ACC112 (cell line): ENCODE measurements at regions not wholly inside any gene's neighbourhood (a gene's known extent, or its start where the extent isn't known, plus 50 kb on each side); places are given as distances from the start of the nearest gene placed in this dataset.

Experiments
- H2AFZ ChIP-seq: fragments of 200-600 bp; sonication (generic); one replicate; pipeline ENCODE4 v1.6.0; 2017; ENCODE audit warnings: antibody characterized with exemption, low read length; ENCODE audit not compliant: unreplicated experiment
- H3K27ac ChIP-seq: fragments of 200-600 bp; sonication (generic); 2 replicates; pipeline ENCODE4 v1.5.1; 2014; ENCODE audit warnings: low read depth, mild to moderate bottlenecking, antibody characterized with exemption, low read length, moderate library complexity
- H3K27me3 ChIP-seq: fragments of 200-600 bp; sonication (generic); 2 replicates; pipeline ENCODE4 v1.6.1; 2014; ENCODE audit warnings: mild to moderate bottlenecking, antibody characterized with exemption, low read length, moderate library complexity, mixed read lengths; ENCODE audit not compliant: insufficient read depth
- H3K36me3 ChIP-seq: fragments of 200-600 bp; sonication (generic); 2 replicates; pipeline ENCODE4 v1.6.1; 2016; ENCODE audit warnings: mild to moderate bottlenecking, antibody characterized with exemption, low read length, moderate library complexity, mixed read lengths; ENCODE audit not compliant: insufficient read depth
- H3K4me1 ChIP-seq: fragments of 200-600 bp; sonication (generic); one replicate; pipeline ENCODE4 v1.6.1; 2016; ENCODE audit warnings: low read length, mixed read lengths; ENCODE audit not compliant: insufficient read depth, unreplicated experiment, control insufficient read depth
- H3K4me3 ChIP-seq: fragments of 200-600 bp; sonication (generic); 2 replicates; pipeline ENCODE4 v1.5.1; 2014; ENCODE audit warnings: mild to moderate bottlenecking, low read depth, low read length
- H3K79me2 ChIP-seq: fragments of 200-600 bp; sonication (generic); one replicate; pipeline ENCODE4 v1.6.0; 2016; ENCODE audit warnings: low read length; ENCODE audit not compliant: control insufficient read depth, unreplicated experiment, insufficient read depth

GRCh38 chr4:45199736-45200135 is 473.4 kb upstream of the GNPDA2 start:
- Histone ChIP-seq H3K4me1 (no peaks in the 10 kb centered on the region), H3K4me3 (no peak overlapping the region), H3K27ac (no peak overlapping the region), H3K79me2 (no peaks in the 10 kb centered on the region), H2AFZ (no peak overlapping the region), H3K36me3 (no peaks in the 10 kb centered on the region), H3K27me3 (no peaks in the 10 kb centered on the region)

GRCh38 chr4:45188501-45188900 is 462.1 kb upstream of the GNPDA2 start:
- H3K79me2 ChIP-seq = no peaks in the 10 kb centered on the region
- H3K27me3 ChIP-seq = no peaks in the 10 kb centered on the region
- H3K4me3 ChIP-seq = no peak overlapping the region
- no peaks in the 10 kb centered on the region for H3K36me3 ChIP-seq
- H3K27ac ChIP-seq = no peak overlapping the region
- no peak overlapping the region for H2AFZ ChIP-seq
- H3K4me1 ChIP-seq = no peaks in the 10 kb centered on the region

- Histone ChIP-seq H3K27me3 (no peaks in the 10 kb centered on the region), H2AFZ (no peak overlapping the region), H3K4me3 (no peak overlapping the region), H3K36me3 (no peaks in the 10 kb centered on the region), H3K4me1 (no peaks in the 10 kb centered on the region), H3K27ac (no peak overlapping the region), H3K79me2 (no peaks in the 10 kb centered on the region)
Observed at GRCh38 chr4:45186249-45186648, 459.9 kb upstream of the GNPDA2 start.

- no peak overlapping the region for H2AFZ ChIP-seq
- no peaks in the 10 kb centered on the region for H3K79me2 ChIP-seq
- no peak overlapping the region for H3K27ac ChIP-seq
- H3K4me1 ChIP-seq = no peaks in the 10 kb centered on the region
- no peaks in the 10 kb centered on the region for H3K27me3 ChIP-seq
- no peaks in the 10 kb centered on the region for H3K36me3 ChIP-seq
- H3K4me3 ChIP-seq = no peak overlapping the region
Observed at GRCh38 chr4:45183905-45184304, 457.5 kb upstream of the GNPDA2 start.

- no peak overlapping the region for H2AFZ ChIP-seq
- H3K79me2 ChIP-seq = no peaks in the 10 kb centered on the region
- H3K27ac ChIP-seq = no peak overlapping the region
Observed at GRCh38 chr4:45172636-45173035, 446.3 kb upstream of the GNPDA2 start.

GRCh38 chr4:45160951-45161350 is 434.6 kb upstream of the GNPDA2 start:
- Histone ChIP-seq H3K79me2 (no peaks in the 10 kb centered on the region), H3K27me3 (no peaks in the 10 kb centered on the region), H2AFZ (no peak overlapping the region), H3K4me1 (no peaks in the 10 kb centered on the region), H3K4me3 (no peak overlapping the region), H3K36me3 (no peaks in the 10 kb centered on the region), H3K27ac (no peak overlapping the region)

More at GRCh38 chr4:45172636-45173035, 446.3 kb upstream of the GNPDA2 start:
- H3K4me3 ChIP-seq = no peak overlapping the region
- no peaks in the 10 kb centered on the region for H3K4me1 ChIP-seq
- H3K36me3 ChIP-seq = no peaks in the 10 kb centered on the region
- no peaks in the 10 kb centered on the region for H3K27me3 ChIP-seq

- no peak overlapping the region; the same call in 1 of the 2 replicates for H3K27ac ChIP-seq
- no peaks in the 10 kb centered on the region for H3K79me2 ChIP-seq
- no peaks in the 10 kb centered on the region for H3K27me3 ChIP-seq
- H3K4me3 ChIP-seq = no peak overlapping the region
- no peak overlapping the region for H2AFZ ChIP-seq
- H3K36me3 ChIP-seq = no peaks in the 10 kb centered on the region
- H3K4me1 ChIP-seq = no peaks in the 10 kb centered on the region
Observed at GRCh38 chr4:45155081-45155777, 428.9 kb upstream of the GNPDA2 start.

- Histone ChIP-seq H3K27me3 (no peaks in the 10 kb centered on the region), H2AFZ (no peak overlapping the region), H3K36me3 (no peaks in the 10 kb centered on the region), H3K4me1 (no peaks in the 10 kb centered on the region), H3K79me2 (no peaks in the 10 kb centered on the region), H3K4me3 (no peak overlapping the region), H3K27ac (no peak overlapping the region)
Observed at GRCh38 chr4:45147866-45148265, 421.5 kb upstream of the GNPDA2 start.

- Histone ChIP-seq H3K27me3 (no peaks in the 10 kb centered on the region), H3K4me3 (no peak overlapping the region), H3K27ac (no peak overlapping the region), H3K79me2 (no peaks in the 10 kb centered on the region), H2AFZ (no peak overlapping the region), H3K4me1 (no peaks in the 10 kb centered on the region), H3K36me3 (no peaks in the 10 kb centered on the region)
Observed at GRCh38 chr4:45131020-45131419, 404.7 kb upstream of the GNPDA2 start.

- Histone ChIP-seq H3K36me3 (no peaks in the 10 kb centered on the region), H3K4me3 (no peak overlapping the region), H3K27ac (no peak overlapping the region), H3K27me3 (no peaks in the 10 kb centered on the region), H2AFZ (no peak overlapping the region), H3K4me1 (no peaks in the 10 kb centered on the region), H3K79me2 (no peaks in the 10 kb centered on the region)
Observed at GRCh38 chr4:45122406-45122805, 396.1 kb upstream of the GNPDA2 start.

- H3K27ac ChIP-seq = no peak overlapping the region
- no peaks in the 10 kb centered on the region for H3K27me3 ChIP-seq
- H2AFZ ChIP-seq = no peak overlapping the region
- H3K36me3 ChIP-seq = no peaks in the 10 kb centered on the region
- H3K4me1 ChIP-seq = no peaks in the 10 kb centered on the region
- H3K79me2 ChIP-seq = no peaks in the 10 kb centered on the region
- H3K4me3 ChIP-seq = no peak overlapping the region
Observed at GRCh38 chr4:45121426-45121975, 395.1 kb upstream of the GNPDA2 start.
